Thoracic aorta (tissue), 2 donors: ENCODE measurements at regions not wholly inside any gene's neighbourhood (a gene's known extent, or its start where the extent isn't known, plus 50 kb on each side); places are given as distances from the start of the nearest gene placed in this dataset.
"Not testable (repeated sequence)": the region's sequence is repeated elsewhere in the genome, so short reads cannot be mapped to it uniquely, and the experiment has no call there.

Experiments used
- ATAC-seq: fragments of 150-250 bp; one replicate; pipeline ENCODE4 v1.8.0; 2017; ENCODE audit warnings: low read depth; ENCODE audit not compliant: insufficient number of reproducible peaks, low FRiP score
- DNase-seq: peaks from one replicate; pipeline ENCODE4 v3.0.0-alpha.2; 2020; ENCODE audit warnings: low spot score
- H3K27ac ChIP-seq, 2 donors: fragments of 200-600 bp; sonication (generic); 1 replicate in 1 of 2; 2 replicates in 1 of 2; pipeline ENCODE4 v1.5.1; 2016; ENCODE audit warnings: mild to moderate bottlenecking in 2 of 2, moderate library complexity in 2 of 2
- H3K27me3 ChIP-seq: fragments of 200-600 bp; sonication (generic); replicated peaks from 2 replicates; pipeline ENCODE4 v1.6.0; 2016; ENCODE audit warnings: mild to moderate bottlenecking; ENCODE audit not compliant: insufficient read depth
- H3K36me3 ChIP-seq: fragments of 200-600 bp; sonication (generic); one replicate; pipeline ENCODE4 v1.5.1; 2016
- H3K4me1 ChIP-seq, 2 donors: fragments of 200-600 bp; sonication (generic); 1 replicate in 1 of 2; 2 replicates in 1 of 2; pipeline versions ENCODE4 v1.5.1 to v1.6.0; 2016; ENCODE audit warnings: low read depth in 2 of 2, mild to moderate bottlenecking in 1 of 2; ENCODE audit not compliant: control insufficient read depth in 1 of 2
- H3K4me3 ChIP-seq: fragments of 200-600 bp; sonication (generic); 2 replicates; pipeline ENCODE4 v1.5.1; 2016; ENCODE audit warnings: mild to moderate bottlenecking
- H3K9me3 ChIP-seq: fragments of 200-600 bp; sonication (generic); 2 replicates; pipeline ENCODE4 v1.5.1; 2016
- TF ChIP-seq, protein P1 (sequence below): fragments of 200-600 bp; sonication (generic); IDR thresholded peaks from one replicate; pipeline ENCODE4 v1.5.1; 2019; ENCODE audit warnings: antibody characterized with exemption

- no peaks in the 10 kb centered on the region for H3K27me3 ChIP-seq
- DNase-seq: no peak
- no peak for ATAC-seq
- no peak overlapping the region for H3K4me3 ChIP-seq
- H3K36me3 ChIP-seq: no peaks in the 10 kb centered on the region
- no peak overlapping the region for H3K27ac ChIP-seq
- no peaks in the 10 kb centered on the region for H3K4me1 ChIP-seq
- no peaks in the 10 kb centered on the region for H3K9me3 ChIP-seq
- TF ChIP-seq, protein P1, sequence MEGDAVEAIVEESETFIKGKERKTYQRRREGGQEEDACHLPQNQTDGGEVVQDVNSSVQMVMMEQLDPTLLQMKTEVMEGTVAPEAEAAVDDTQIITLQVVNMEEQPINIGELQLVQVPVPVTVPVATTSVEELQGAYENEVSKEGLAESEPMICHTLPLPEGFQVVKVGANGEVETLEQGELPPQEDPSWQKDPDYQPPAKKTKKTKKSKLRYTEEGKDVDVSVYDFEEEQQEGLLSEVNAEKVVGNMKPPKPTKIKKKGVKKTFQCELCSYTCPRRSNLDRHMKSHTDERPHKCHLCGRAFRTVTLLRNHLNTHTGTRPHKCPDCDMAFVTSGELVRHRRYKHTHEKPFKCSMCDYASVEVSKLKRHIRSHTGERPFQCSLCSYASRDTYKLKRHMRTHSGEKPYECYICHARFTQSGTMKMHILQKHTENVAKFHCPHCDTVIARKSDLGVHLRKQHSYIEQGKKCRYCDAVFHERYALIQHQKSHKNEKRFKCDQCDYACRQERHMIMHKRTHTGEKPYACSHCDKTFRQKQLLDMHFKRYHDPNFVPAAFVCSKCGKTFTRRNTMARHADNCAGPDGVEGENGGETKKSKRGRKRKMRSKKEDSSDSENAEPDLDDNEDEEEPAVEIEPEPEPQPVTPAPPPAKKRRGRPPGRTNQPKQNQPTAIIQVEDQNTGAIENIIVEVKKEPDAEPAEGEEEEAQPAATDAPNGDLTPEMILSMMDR: no peak
These were observed 211.4 kb upstream of the FTMT start for GRCh38 chr5:121640298-121640697.

DNA sequence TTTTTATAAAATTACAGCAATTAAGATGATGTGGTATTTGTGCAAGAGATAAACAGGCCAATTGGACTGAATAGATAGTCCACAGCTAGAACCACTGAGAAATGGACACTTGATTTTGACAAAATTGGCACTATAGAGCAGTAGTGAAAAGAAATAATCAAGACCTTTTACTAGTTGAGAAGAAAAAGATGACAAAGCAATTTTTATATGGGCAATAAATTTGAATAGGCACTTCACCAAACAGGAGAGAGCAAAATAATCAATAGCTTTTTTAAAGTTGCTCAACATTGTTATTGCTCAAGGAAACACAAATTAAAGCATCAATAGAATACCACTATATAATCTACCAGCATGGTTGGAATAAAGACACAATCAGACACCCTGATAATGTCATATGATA, 193.5 kb upstream of the FTMT start:
- Histone ChIP-seq H3K36me3 (no peaks in the 10 kb centered on the region), H3K27ac (no peak overlapping the region), H3K4me1 (no peaks in the 10 kb centered on the region), H3K4me3 (no peak overlapping the region), H3K9me3 (no peaks in the 10 kb centered on the region), H3K27me3 (no peaks in the 10 kb centered on the region)
- TF ChIP-seq, protein P1: no peak
- ATAC-seq: no peak
- no peak for DNase-seq

DNA sequence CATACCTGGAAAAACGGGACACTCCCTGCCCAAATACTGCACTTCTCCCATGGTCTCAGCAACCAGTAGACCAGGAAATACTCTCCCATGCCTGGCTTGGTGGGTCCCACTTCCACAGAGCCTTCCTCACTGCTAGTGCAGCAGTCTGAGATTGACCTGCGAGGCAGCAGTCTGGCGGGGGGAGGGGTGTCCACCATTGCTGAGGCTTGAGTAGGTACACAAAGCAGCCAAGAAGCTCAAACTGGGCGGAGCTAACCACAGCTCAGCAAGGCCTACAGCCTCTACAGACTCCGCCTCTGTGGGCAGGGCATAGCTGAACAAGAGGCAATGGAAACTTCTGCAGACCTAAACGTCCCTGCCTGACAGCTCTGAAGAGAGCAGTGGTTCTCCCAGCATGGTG, 191.5 kb upstream of the FTMT start:
- no peaks in the 10 kb centered on the region for H3K4me1 ChIP-seq
- no peaks in the 10 kb centered on the region for H3K27me3 ChIP-seq
- no peak overlapping the region for H3K4me3 ChIP-seq
- H3K9me3 ChIP-seq: no peaks in the 10 kb centered on the region
- no peak overlapping the region for H3K27ac ChIP-seq
- ATAC-seq (no peak), DNase-seq (no peak)
- H3K36me3 ChIP-seq: no peaks in the 10 kb centered on the region
- TF ChIP-seq, protein P1: no peak

- H3K27me3 ChIP-seq, H3K36me3 ChIP-seq, H3K27ac ChIP-seq, DNase-seq, H3K4me1 ChIP-seq, H3K4me3 ChIP-seq, ATAC-seq, H3K9me3 ChIP-seq: not testable (repeated sequence)
These were observed 186.1 kb upstream of the FTMT start for GRCh38 chr5:121665542-121665941.

GRCh38 chr5:121667292-121667691, 184.4 kb upstream of the FTMT start:
- no peak overlapping the region for H3K27ac ChIP-seq
- no peak overlapping the region for H3K4me3 ChIP-seq
- H3K4me1 ChIP-seq: no peaks in the 10 kb centered on the region
- TF ChIP-seq, protein P1: no peak
- H3K36me3 ChIP-seq: no peaks in the 10 kb centered on the region
- DNase-seq (no peak), ATAC-seq (no peak)
- H3K9me3 ChIP-seq: no peaks in the 10 kb centered on the region
- no peaks in the 10 kb centered on the region for H3K27me3 ChIP-seq

- Histone ChIP-seq H3K27me3 (no peaks in the 10 kb centered on the region), H3K4me1 (no peaks in the 10 kb centered on the region), H3K36me3 (no peaks in the 10 kb centered on the region), H3K4me3 (no peak overlapping the region), H3K9me3 (no peaks in the 10 kb centered on the region), H3K27ac (no peak overlapping the region)
- DNase-seq: no peak
- ATAC-seq: no peak
- TF ChIP-seq, protein P1: no peak
These were observed 183.0 kb upstream of the FTMT start for GRCh38 chr5:121668635-121669034.
